GM19193 (cell line): ENCODE measurements at regions not wholly inside any gene's neighbourhood (a gene's known extent, or its start where the extent isn't known, plus 50 kb on each side); places are given as distances from the start of the nearest gene placed in this dataset.

Source experiments
- POLR2A ChIP-seq: IDR thresholded peaks from 4 replicates; pipeline ENCODE4 v1.6.1; 2011; ENCODE audit not compliant: insufficient read depth, insufficient read length; ENCODE audit errors: extremely low read depth

DNA sequence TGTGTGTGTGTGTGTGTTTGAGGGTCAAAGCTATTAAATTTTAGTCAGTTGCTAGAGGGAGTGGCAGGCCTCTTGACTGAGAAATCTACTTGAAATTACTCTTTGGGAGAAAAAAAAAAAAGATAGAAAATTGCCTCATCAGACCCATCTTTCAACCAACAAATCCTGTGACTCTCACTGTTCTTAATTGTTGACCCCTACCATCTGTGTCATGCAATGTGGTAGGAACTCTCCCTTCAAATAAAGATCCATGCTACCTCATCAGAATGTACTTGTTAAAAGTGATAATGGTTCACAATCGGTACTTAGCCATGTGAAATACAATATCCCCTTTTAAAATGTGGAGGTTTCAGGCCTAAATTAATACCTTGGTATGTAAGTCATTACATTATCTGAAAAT, 670.8 kb upstream of the FANCL start:
- TF ChIP-seq POLR2A, result no peak

DNA sequence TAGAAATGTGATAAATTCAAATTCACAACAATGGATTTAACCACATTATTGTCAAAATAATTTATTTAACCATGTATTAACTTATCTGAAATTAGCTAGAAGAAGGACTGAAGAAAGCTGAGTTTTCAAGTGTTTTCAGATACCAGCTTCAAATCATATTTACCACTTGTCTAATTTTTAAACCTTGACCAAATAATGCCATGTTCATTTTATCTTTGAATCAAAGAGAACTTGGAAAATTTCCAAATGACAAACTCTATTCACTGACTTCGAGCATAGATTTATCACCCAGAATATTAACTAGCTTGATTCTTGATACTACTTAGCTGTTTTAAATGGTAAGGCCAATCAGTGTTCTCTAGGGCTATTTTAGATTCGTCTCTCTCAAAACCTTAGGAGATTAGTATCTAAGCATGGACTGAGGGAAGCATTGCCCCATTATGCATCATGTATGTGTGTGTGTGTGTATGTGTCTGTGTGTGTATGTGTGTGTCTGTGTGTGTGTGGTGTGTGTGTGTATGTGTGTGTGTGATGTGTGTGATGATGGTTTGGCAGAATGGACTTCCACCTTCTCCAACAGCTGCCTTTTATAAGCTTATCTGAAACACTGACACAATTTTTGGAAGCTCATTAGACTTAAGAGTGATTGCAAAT, 667.5 kb upstream of the FANCL start:
- no peak for TF ChIP-seq POLR2A

DNA sequence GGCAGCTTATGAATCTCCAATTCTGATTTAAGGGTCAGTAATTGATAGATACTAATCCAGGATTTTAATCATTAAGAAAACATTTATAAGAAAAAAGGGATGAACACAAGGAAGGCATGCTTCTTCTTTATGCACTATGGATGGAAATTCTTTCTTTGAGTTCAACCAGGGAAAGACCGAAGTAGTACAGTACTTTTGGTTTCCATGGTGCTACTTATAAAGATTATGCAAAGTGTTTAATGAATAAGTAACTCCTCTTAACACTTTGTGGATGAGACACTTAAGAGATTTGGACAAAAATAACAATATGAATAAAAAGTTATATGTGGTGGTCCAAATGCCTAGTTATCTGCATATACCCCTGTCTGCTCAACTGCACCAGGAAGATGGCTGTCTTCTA, 666.5 kb upstream of the FANCL start:
- no peak for TF ChIP-seq POLR2A

DNA sequence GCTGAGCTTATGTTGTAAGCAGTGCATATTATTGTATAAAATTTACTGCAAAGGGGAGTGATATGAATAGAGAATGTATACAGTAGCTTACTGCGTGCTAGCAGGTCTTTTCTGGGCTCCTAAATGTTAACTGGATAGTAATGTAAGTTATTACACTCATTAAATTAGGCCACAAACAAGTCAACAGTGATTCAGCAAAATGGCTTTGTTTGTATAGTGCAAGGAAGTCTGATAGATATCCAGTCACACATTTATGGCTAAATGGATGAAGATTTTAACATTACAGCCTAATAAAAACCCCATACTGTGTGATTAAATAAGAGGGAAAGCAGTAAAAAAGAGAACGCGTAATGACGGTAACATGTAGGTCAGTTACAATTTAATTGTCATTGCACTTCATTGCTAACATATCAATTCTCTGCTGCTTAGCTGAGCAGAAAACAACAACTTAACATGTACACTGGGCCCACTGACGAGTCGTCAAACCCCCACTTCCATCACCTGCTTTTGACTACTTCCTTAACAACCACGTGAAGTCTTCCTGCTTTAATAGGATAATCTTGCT, 665.0 kb upstream of the FANCL start:
- TF ChIP-seq POLR2A, result no peak

DNA sequence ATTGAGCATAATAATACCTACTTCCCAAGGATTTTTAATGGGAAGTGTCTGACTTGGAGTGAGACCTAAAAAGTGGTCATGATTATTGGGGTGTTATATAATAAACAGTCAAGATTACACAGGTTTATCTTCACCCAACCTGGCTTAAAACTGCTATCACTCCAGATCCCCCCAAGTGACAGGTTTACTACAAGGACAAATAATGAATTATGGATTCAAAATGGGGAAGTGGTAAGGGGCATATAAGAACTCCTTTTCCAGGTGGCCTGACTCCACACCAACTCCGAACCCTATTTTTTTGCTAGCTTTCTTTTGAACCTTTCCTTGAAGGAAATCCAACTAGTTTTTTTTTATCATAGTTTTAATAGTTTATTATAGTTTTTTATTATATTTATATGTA, 663.0 kb upstream of the FANCL start:
- no peak for TF ChIP-seq POLR2A

DNA sequence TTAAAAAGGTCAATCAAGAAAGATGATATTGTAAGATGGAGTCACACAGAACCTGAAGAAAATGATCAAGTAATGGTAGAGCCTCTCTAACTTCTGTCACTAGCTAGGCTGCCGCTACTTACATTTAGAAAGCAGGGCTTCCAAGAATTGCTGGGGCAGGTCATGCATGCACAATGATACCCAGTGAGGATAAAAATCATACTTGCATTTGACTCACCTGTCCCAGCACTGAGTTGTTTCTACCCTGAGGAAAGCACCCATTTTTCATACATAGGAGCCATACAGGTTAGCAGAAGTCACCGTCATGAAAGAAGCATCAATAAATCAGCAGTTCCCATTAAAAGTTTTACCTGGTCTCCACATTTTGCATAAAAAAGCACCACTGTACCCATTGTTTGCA, 662.3 kb upstream of the FANCL start:
- no peak for TF ChIP-seq POLR2A

DNA sequence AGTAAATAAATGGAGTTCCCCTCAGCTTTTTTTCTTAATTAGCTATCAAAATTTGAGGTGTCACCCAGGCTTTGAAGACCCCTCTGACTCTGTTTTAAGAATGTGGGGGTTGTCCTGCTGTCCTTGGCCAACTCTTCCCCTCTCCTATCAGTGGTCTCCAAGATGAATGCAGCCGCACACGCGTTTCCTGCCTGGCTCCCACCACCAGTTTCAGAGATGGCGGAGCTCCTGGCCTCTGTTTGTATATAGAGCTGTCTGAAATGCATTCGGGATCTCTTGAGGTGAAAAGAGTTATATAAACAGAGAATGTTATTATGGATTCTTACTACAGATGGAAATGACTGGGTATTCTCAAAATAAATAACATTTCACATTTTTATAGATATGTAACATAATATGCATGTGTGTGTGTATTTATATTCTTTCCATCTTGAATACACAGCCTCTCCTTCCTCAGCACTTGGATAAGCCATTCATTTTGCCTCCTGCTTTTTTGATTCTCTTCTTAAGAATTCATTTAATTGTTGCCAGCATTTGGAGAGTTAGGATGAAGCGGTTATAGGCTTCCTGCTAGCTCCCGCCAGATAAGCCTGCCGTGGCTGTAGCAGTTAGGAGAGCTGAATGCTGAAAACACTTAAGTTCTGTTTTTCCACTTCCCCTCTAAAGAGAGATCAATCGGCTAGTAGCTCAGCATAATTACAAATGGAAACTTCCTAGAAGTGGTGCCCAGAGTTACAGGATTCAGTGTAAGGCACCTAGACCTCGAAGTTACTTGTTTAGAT, 659.3 kb upstream of the FANCL start:
- TF ChIP-seq POLR2A, result no peak

DNA sequence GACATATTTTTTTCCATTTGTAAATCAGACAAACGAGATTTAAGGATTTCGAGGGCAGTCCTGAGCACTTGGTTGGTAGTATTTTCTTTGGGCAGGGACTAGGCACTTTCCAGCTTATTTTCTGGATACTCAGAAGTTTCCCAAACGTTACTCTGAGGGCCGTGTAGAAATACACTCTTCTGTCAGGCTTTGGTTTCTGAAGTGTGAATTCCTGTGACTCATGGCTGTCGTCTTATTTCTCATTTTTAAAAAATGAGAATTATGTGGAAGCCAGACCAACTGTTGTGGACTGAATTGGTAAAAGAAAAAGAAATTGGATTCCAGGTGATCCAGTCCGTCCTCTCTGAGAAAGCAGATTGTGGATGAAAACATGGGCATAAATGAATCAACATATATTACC, 658.6 kb upstream of the FANCL start:
- no peak for TF ChIP-seq POLR2A

DNA sequence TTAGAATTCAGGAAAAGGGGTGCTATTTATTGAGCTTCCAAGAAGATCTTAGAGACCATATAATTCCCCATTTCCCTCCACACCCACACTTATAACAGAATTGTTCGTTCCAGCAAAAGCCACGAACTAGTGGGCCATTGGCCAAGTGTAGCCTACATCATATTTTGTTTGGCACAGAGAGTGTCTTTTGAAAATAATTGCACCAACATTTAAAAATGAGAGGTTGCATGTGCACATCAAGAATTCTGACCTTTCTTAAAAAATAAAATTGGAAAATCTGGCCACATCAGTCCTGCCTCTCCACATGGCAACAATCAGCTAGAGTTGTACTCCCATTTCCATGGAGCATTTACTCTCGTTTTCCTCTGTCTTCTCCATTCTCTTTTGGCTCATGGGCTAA, 655.5 kb upstream of the FANCL start:
- no peak for TF ChIP-seq POLR2A

DNA sequence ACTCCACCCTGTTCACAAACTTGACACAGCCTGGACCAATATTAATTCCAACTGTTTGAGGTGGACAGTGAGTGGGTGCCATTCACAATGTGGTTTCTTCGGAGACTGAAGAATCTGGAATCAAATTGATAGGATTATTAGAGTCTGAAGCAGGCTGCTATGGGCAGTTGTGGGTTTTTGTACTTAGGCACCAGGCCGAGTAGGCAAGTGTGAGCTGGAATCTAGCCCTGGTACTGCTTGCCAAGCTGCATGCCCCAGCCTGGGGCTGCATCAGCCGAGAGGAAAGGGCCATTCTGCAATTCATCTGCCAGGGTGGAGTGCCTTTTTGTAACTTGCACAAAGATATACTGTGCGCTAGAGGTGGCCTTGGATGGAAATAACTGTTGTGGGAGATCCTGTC, 654.7 kb upstream of the FANCL start:
- no peak for TF ChIP-seq POLR2A

DNA sequence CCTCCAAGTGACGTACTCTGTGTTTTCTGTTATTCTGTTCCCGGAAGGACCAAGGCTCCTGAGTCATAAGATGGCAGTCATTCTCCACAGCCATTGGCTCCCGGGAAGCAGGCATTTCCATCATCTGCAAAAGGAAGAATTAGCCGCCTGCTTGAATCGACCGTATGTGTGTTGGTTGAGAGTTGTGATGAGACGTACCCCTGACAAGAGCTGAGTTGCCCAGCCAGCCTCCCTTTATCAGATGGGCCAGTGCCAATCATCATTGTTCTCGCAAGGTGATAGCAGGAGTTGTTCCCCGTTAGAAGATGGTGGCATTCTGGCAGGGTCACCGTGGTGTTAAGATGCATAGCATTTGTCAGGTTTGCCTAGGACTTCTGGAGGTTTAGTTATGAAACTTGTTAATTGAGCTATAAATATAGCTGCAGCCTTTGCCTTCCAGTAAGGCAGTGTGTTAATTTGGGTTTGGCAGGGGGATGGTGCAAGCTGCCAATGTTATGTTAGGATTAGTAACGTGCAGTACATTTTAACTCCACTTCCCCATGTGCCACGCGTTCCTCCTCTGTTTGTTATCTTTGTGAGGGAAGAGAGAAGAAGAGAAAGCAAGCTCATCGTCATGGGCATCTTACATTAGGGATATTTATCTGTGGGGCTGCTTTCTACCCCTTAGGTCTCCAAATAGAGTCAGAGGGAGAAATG, 652.7 kb upstream of the FANCL start:
- TF ChIP-seq POLR2A, result no peak

DNA sequence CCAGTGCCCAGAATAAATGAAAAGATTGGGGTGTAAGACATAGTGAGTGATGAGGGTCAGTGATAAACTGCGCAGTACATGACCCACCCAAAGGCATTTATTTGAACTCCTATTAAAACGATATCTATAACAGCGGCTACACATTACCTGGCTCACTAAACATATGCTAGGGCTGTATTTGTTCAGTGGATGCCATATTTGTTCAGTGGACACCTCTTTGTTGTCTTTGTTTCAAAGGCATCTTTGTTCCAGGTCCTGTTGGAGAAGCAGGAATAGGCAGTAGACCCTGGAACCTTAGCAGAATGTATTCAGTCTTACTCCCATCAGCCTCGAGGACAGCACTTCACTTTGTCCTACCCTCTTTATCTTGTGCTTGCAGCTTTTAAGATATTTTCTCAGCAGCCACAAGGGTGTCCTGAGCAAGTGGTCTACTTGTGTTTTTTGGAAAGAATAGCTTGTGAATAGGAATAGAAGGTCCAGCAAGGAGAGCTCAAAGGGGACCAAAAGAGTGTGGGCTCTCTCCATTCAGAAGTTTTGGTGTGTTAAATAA, 650.8 kb upstream of the FANCL start:
- TF ChIP-seq POLR2A, result no peak

DNA sequence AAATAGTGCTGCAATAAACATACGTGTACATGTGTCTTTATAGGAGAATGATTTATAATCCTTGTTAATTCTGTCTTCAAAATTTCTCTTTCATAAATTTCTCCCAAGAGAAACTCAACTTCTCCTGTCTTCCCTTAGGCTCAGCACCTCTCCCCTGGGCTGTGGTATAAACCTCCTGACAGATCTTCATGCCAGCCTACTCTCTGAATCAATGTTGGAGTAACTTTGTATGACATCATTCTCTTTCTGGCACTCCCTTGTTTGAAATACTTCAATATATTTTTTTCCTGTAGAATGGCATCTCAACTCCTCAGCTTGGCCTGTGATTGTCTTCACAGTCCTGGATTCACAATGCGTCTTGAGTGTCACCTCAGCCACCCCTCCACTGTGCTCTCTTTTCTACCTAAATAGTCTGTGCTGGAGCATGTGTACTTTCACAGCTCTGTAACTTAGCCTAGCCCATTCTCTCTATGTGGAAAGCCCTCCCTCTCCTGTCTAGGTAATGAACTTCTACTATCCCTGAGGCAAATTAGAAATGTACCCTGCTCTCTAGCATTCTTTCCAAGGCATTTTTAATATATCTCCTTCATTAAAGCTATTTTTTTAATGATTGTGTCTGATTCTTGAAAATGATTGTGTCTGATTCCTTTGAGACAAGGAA, 649.9 kb upstream of the FANCL start:
- TF ChIP-seq POLR2A, result no peak

DNA sequence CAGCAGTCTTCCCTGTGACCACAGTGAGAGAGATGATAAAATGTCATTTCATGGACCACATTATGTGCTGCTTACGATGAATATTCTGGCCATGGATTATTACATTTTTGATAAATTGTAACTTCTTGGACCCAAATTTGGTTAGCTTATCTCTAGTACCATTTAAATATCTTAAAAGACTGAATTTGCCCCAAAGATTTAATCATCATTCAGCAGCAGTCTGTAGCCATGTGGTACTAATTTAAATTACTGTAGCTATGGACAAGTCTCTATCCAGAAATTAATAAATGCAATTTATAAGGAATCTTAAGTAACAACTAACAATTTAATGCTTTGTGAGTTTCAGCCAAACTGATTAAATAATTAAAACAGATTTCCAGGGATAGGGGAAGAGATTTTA, 644.9 kb upstream of the FANCL start:
- no peak for TF ChIP-seq POLR2A

DNA sequence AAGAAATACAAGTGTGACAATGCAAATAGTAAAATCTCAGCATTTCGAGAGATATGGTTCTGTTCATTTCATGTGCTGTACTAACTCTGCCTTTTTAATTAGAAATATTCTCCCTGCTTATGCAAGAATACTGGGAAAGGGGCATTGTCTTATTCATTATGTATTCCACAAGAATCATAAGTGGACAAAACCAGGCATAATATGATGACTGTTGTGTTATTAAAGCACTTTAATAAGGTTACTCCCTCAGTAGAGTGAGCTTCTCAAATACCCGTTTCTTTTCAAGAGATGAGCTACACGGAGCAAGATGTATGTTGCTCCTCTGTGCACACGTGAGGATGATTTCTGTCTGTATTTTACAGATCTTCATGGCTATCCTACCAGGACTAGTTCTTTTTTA, 638.7 kb upstream of the FANCL start:
- no peak for TF ChIP-seq POLR2A
